ENCODE measurements at regions not wholly inside any gene's neighbourhood (a gene's known extent, or its start where the extent isn't known, plus 50 kb on each side); places are given as distances from the start of the nearest gene placed in this dataset.

DNA sequence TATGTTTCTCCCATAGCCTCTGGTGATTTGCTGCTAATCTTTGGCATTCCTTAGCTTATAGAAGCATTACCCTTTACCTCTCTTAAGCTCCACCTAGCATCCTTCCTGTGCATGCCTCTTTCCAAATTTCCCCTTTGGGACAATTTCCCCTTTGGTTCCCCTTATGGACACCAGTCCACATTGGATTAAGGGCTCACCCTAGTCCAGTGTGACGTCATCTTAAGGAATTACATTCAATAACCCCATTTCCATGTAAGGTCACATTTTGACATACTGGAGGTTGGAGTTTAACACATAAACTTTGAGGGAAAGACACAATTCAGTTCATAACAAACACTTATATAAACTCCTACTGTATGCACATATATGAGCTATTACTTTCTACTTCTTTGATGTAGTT is 916.6 kb downstream of the SLC4A3 start:
- DNase-seq (ENCODE audit: low spot score) = no peak
- Histone ChIP-seq H3K27ac (no peak overlapping the region), H3K4me3 (no peak overlapping the region)
- TF ChIP-seq, protein P1, sequence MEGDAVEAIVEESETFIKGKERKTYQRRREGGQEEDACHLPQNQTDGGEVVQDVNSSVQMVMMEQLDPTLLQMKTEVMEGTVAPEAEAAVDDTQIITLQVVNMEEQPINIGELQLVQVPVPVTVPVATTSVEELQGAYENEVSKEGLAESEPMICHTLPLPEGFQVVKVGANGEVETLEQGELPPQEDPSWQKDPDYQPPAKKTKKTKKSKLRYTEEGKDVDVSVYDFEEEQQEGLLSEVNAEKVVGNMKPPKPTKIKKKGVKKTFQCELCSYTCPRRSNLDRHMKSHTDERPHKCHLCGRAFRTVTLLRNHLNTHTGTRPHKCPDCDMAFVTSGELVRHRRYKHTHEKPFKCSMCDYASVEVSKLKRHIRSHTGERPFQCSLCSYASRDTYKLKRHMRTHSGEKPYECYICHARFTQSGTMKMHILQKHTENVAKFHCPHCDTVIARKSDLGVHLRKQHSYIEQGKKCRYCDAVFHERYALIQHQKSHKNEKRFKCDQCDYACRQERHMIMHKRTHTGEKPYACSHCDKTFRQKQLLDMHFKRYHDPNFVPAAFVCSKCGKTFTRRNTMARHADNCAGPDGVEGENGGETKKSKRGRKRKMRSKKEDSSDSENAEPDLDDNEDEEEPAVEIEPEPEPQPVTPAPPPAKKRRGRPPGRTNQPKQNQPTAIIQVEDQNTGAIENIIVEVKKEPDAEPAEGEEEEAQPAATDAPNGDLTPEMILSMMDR (IDR thresholded peaks at IDR 0.05) = no peak

DNA sequence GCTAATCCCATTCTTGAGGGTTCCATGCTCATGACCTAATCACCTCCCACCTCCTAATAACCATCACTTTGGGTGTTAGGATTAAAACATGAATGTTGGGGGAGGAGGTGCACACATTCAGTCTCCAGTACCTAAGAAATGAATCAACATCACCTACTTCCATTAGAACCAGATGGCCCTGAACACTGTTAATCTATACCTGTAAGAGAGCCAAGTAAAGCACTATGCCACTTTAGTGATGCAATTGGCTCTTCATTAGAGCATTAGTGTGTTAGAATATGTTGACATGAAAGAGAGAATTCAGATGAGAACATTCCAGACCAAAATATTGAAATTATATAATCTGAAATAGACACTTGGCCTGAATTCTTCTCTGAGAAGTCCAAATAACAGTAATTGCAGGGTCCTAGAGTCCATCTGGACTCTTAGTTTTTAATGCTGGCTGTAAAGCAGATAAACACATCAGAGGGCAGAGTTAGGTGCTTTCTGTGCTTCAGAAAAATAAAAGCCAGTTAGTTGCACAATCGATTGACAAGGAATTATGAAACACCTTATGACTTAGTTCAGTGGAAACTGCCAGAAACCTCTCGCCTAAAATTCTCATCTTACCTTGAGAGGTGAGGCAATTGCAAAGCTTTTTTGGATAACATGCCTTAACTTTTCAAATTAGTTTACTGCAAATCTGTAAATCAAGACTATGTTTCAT is 923.7 kb downstream of the SLC4A3 start:
- no peak overlapping the region for H3K4me3 ChIP-seq
- no peak for DNase-seq (ENCODE audit: low spot score)

DNA sequence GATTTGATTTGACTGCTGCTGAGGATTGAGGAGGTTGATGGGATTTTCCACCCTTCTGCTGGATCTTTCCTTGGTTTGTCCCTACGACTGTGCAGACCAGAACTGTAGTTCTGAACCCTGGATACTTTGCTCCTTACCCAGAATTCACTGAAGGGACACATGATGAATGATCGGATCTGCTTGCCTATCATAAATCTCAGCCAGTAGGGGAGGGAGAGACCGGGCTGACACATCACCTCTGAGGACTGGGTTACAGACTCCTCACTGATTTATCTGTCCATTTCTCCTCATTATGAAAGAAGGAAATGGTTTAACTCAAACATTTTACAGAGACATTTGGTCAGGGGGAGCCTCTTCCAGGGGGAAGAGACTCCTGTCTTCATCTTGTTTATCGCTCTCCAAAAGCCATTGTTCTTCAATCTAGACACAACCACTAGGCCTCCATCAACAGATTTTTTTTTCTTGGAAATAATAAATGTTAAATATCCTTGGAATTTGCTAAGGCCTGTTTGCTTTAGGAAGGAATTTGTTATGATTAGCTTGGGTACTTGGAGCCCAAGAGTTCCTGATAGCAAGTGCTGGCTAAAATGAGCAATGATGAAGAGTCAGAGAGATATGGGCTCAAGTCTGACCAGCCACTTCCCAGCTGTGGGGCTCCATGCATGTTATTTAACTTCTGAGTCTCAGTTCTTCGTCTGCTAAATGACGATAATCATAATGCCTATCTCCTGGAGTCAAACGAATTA is 925.5 kb downstream of the SLC4A3 start:
- TF ChIP-seq, protein P1 (IDR thresholded peaks at IDR 0.05) = no peak
- Histone ChIP-seq H3K4me3 (no peak overlapping the region), H3K27ac (no peak overlapping the region)
- no peak for DNase-seq (ENCODE audit: low spot score)

More for the DNA sequence above, 923.7 kb downstream of the SLC4A3 start:
- H3K27ac ChIP-seq = no peak overlapping the region
- TF ChIP-seq, protein P1 (IDR thresholded peaks at IDR 0.05) = no peak

DNA sequence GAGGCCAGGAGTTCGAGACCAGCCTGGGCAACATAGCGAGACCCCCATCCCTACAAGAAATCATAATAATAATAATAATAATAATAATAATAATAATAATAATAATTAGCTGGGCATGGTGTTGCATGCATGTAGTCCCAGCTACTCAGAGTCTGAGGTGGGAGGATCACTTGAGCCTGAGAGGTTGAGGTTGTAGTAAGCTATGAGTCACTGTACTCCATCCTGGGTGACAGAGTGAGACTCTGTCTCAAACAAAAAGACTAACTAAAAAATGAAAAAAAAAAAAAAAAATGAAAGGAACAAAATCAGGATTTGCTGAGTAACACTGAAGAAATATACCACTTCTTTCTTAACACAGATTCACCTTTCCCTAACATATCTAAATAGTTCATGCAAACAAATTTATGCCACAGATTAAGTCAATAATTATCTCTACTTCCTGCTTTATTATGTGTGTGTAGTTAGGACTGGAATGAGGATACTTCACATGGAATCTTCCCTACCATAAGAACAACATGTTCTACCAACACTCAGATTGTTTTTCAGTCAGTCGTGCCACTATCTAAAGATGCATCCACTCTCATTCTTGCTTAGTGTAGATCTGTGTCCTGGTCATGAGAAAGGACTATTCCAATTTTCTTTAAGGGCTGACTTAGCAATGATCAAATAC is 928.7 kb downstream of the SLC4A3 start:
- Histone ChIP-seq H3K27ac (no peak overlapping the region), H3K4me3 (no peak overlapping the region)
- TF ChIP-seq, protein P1 (IDR thresholded peaks at IDR 0.05) = no peak
- no peak for DNase-seq (ENCODE audit: low spot score)

DNA sequence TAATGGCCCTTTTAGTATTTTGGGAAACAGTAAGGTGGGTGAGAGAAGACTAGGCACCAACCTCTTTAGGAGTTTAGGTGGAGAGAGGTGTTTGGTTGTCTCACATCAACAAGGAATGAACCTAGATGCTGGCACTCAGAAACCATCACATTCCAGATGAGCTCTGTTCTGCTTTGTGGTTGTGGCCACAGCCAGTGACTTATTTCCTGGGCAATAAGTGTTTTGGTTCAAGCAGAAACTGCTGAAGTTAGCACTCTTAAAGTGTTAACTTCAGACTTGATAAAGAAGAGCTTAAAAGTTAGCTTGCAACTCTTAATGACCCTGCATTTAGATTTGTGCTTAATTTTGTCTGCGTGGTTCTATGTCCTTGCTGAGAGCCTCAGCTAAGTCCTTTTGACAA is 929.2 kb downstream of the SLC4A3 start:
- TF ChIP-seq, protein P1 (IDR thresholded peaks at IDR 0.05) = no peak
- no peak overlapping the region for H3K4me3 ChIP-seq
- no peak overlapping the region for H3K27ac ChIP-seq
- no peak for DNase-seq (ENCODE audit: low spot score)

DNA sequence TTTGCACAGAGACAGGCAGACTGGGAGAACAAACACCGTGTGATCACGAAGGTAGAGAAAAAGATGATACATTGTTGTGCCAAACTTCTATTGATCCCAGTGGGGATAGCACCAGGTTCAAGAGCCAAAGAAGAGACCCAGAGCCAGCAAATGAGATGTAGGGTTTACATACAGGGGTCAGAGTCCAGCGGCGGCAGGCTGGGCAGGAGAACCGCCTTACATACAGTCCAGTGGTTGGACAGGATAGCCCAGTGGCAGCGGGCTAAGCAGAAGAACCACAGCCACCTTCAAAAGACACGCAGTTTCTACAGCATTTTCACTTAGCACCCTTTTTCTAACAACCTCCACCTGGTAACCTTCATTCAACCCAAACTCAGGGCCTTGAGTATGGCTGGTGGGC is 932.8 kb downstream of the SLC4A3 start:
- DNase-seq (ENCODE audit: low spot score) = no peak
- no peak overlapping the region for H3K27ac ChIP-seq
- no peak overlapping the region for H3K4me3 ChIP-seq
- TF ChIP-seq, protein P1 (IDR thresholded peaks at IDR 0.05) = no peak
